K562 (cell line): ENCODE measurements at regions not wholly inside any gene's neighbourhood (a gene's known extent, or its start where the extent isn't known, plus 50 kb on each side); places are given as distances from the start of the nearest gene placed in this dataset.

Experiments
- ARID4B ChIP-seq: sonication (generic); formaldehyde crosslinking; IDR thresholded peaks from 2 replicates; pipeline ENCODE4 v1.8.0; 2022; ENCODE audit warnings: mild to moderate bottlenecking, missing genetic modification reagents
- ASH1L ChIP-seq: fragments of 450-650 bp; IDR thresholded peaks from 2 replicates; pipeline ENCODE4 v1.6.1; 2018; ENCODE audit warnings: borderline replicate concordance, mild to moderate bottlenecking, low read depth; ENCODE audit not compliant: partially characterized antibody
- ERF ChIP-seq: fragments of 450-650 bp; formaldehyde crosslinking; IDR thresholded peaks from 2 replicates; pipeline ENCODE4 v1.4.0; 2020; ENCODE audit warnings: mild to moderate bottlenecking, mixed read lengths
- ETV1 ChIP-seq: fragments of 450-650 bp; conservative IDR thresholded peaks from 2 replicates; pipeline ENCODE4 v1.6.1; 2016; ENCODE audit warnings: missing genetic modification characterization, control low read depth, low read depth, missing compliant biosample characterization
- HDAC8 ChIP-seq: fragments of 450-650 bp; IDR thresholded peaks from 2 replicates; pipeline ENCODE4 v1.6.1; 2016; ENCODE audit warnings: mild to moderate bottlenecking, missing genetic modification characterization, moderate library complexity, missing compliant biosample characterization
- HSF4 ChIP-seq: fragments of 250-450 bp; sonication (Bioruptor Pico); IDR thresholded peaks from 2 replicates; pipeline ENCODE4 v2.1.2; 2022; ENCODE audit warnings: mild to moderate bottlenecking, moderate library complexity, borderline replicate concordance
- KLF6 ChIP-seq: fragments of 250-450 bp; sonication (Bioruptor Pico); IDR thresholded peaks from 2 replicates; pipeline ENCODE4 v1.4.0; 2020; ENCODE audit warnings: mild to moderate bottlenecking, moderate library complexity, borderline replicate concordance
- MAFK ChIP-seq: IDR thresholded peaks from 2 replicates; pipeline ENCODE4 v1.6.1; 2011; ENCODE audit warnings: low read length, improper control_type of control experiment
- MYBL2 ChIP-seq, 2 experiments: fragments of 450-650 bp in 1 of 2; sonication (generic) in 1 of 2; formaldehyde crosslinking in 1 of 2; IDR thresholded peaks; 2 replicates each; pipeline versions ENCODE4 v1.6.1 to v1.8.1; 2017 to 2022; ENCODE audit warnings: borderline replicate concordance in 1 of 2, inconsistent platforms in 1 of 2, low read depth in 1 of 2, mild to moderate bottlenecking in 1 of 2, missing genetic modification reagents in 1 of 2, moderate library complexity in 1 of 2
- NCOA4 ChIP-seq: fragments of 450-650 bp; IDR thresholded peaks from 2 replicates; pipeline ENCODE4 v1.6.1; 2018; ENCODE audit warnings: mild to moderate bottlenecking; ENCODE audit not compliant: partially characterized antibody
- NFIC ChIP-seq: fragments of 450-650 bp; IDR thresholded peaks from 2 replicates; pipeline ENCODE4 v1.6.1; 2017; ENCODE audit warnings: mild to moderate bottlenecking, inconsistent platforms
- PCBP1 ChIP-seq: fragments of 200-400 bp; formaldehyde crosslinking; IDR thresholded peaks from 2 replicates; pipeline ENCODE4 v1.6.1; 2018; ENCODE audit warnings: mild to moderate bottlenecking, low read depth, low read length; ENCODE audit not compliant: poor library complexity, severe bottlenecking
- RBM17 ChIP-seq: fragments of 200-400 bp; formaldehyde crosslinking; IDR thresholded peaks from 2 replicates; pipeline ENCODE4 v1.6.1; 2017; ENCODE audit warnings: low read depth, mild to moderate bottlenecking, low read length, borderline replicate concordance
- SP2 ChIP-seq: IDR thresholded peaks from 2 replicates; pipeline ENCODE4 v1.6.1; 2011; ENCODE audit warnings: mild to moderate bottlenecking, low read depth, low read length, moderate library complexity; ENCODE audit not compliant: poor library complexity, severe bottlenecking; ENCODE audit errors: extremely low read depth
- TEAD1 ChIP-seq, 2 experiments: fragments of 450-650 bp in 1 of 2; sonication (generic) in 1 of 2; formaldehyde crosslinking; IDR thresholded peaks; 2 replicates each; pipeline versions ENCODE4 v1.4.0 to v1.8.0; 2020 to 2022; ENCODE audit warnings: mild to moderate bottlenecking in 2 of 2, missing genetic modification reagents in 1 of 2
- TFAP4 ChIP-seq: sonication (generic); formaldehyde crosslinking; IDR thresholded peaks from 2 replicates; pipeline ENCODE4 v1.8.0; 2022; ENCODE audit warnings: missing genetic modification reagents, mild to moderate bottlenecking, moderate library complexity, borderline replicate concordance
- ZNF239 ChIP-seq: fragments of 250-450 bp; sonication (Bioruptor Pico); IDR thresholded peaks from 2 replicates; pipeline ENCODE4 v1.4.0; 2020; ENCODE audit warnings: mild to moderate bottlenecking
- ZNF551 ChIP-seq: fragments of 250-450 bp; sonication (Bioruptor Pico); IDR thresholded peaks from 2 replicates; pipeline ENCODE4 v1.5.0; 2021; ENCODE audit warnings: mild to moderate bottlenecking, moderate library complexity
- ZNF586 ChIP-seq: fragments of 450-650 bp; formaldehyde crosslinking; conservative IDR thresholded peaks from 2 replicates; pipeline ENCODE4 v1.4.0; 2020; ENCODE audit warnings: mild to moderate bottlenecking, moderate library complexity
- ZNF639 ChIP-seq, 2 experiments: fragments of 200-800 bp in 1 of 2; sonication (Bioruptor generic) in 1 of 2; sonication (generic) in 1 of 2; formaldehyde crosslinking in 1 of 2; IDR thresholded peaks in 1 of 2; conservative IDR thresholded peaks in 1 of 2; 2 replicates each; pipeline versions ENCODE4 v1.5.0 to v1.6.1; 2016 to 2020; ENCODE audit warnings: missing compliant biosample characterization in 1 of 2, missing genetic modification characterization in 1 of 2, missing genetic modification reagents in 1 of 2

GRCh38 chr18:62450175-62450545 lies 72.7 kb upstream of the ZCCHC2 start (continued):
- TF ChIP-seq ARID4B (no peak), SP2 (no peak), MAFK (no peak), ZNF551 (CRISPR knock-in tag) (no peak), RBM17 (no peak), ZNF239 (CRISPR knock-in tag) (peak; percentile 70), ERF (CRISPR knock-in tag) (peak; percentile 86), TFAP4 (CRISPR knock-in tag) (no peak), NCOA4 (no peak), ZNF639 (CRISPR knock-in tag; conservative IDR thresholded peaks at IDR 0.05 in 1 of 2, IDR thresholded peaks at IDR 0.05 in 1 of 2) (peak in 1 of 2 experiments; percentile 85; a peak in 1 of 4 replicates), TEAD1 (CRISPR knock-in tag; IDR thresholded peaks at IDR 0.05) (peak in 1 of 2 experiments; percentile 82; a peak in 2 of 4 replicates), KLF6 (CRISPR knock-in tag) (peak; percentile 89; the same call in 1 of the 2 replicates), HSF4 (CRISPR knock-in tag) (0 out of 2 replicates have a peak, but pooled peaks have one; percentile 78), MYBL2 (IDR thresholded peaks at IDR 0.05; ENCODE audit: low read depth) (no peak), MYBL2 (CRISPR knock-in tag; IDR thresholded peaks at IDR 0.05; ENCODE audit: borderline replicate concordance) (no peak), ZNF586 (CRISPR knock-in tag) (peak; percentile 66), PCBP1 (no peak), NFIC (no peak), HDAC8 (tag) (peak; percentile 86), ASH1L (no peak), ETV1 (tag) (peak; percentile 62)
